ENCODE measurements at regions not wholly inside any gene's neighbourhood (a gene's known extent, or its start where the extent isn't known, plus 50 kb on each side); places are given as distances from the start of the nearest gene placed in this dataset.

DNA sequence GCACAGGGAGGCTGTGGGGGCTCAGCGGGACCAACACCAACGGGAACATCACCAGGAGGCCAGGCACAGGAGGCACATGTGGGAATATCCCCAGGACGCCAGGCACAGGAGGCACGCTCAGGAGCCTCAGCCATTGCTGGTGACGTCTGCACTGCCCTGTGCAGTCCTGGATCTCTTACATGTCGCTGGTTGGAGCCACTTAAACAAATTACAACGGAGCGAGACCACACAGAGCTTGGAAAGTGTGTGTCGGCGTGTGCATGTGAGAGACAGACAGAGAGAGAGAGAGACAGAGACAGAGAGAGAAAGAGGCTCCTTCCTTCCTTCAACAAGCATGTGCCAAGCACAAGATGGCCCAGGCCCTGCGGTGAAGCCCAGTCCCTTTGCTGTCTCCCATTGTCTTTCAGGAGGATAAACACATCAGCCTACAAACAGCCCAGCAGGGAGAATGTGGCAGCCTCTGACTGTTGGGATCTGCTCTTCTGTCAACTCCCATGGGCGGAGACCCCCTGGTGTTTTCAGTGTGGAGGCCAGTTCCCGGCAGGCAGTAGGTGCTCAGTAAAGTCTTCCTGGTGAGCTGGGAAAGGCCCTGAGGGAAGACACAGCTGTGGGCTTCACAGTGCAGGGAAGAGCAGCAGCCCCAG, 112.7 kb upstream of the THBS2 start:
- Histone ChIP-seq H4K20me1 (ENCODE audit: insufficient read depth) (no peaks in the 10 kb centered on the region), H3F3A (replicated peaks; ENCODE audit: insufficient read depth) (no peaks in the 10 kb centered on the region), H3K36me3 (replicated peaks in 1 of 2; ENCODE audit: control insufficient read depth in 1 of 2, insufficient read depth in 2 of 2, low read length in 1 of 2) (no peaks in the 10 kb centered on the region), H3K9me3 (no peaks in the 10 kb centered on the region), H3K4me2 (no peak overlapping the region), H3K79me2 (ENCODE audit: insufficient read depth) (no peaks in the 10 kb centered on the region), H3K9ac (no peak overlapping the region), H3K9me2 (no peaks in the 10 kb centered on the region), H3K27me3 (ENCODE audit: insufficient read depth) (no peaks in the 10 kb centered on the region), H3K4me3 (ENCODE audit: low read depth in 2 of 2, low read length in 1 of 2) (no peak overlapping the region), H3K27ac (ENCODE audit: low read depth in 2 of 2, low read length in 1 of 2) (no peak overlapping the region), H3K4me1 (ENCODE audit: control insufficient read depth in 1 of 2, insufficient read depth in 2 of 2, low read depth in 1 of 2, low read length in 1 of 2) (no peaks in the 10 kb centered on the region), H2AFZ (ENCODE audit: low read depth) (no peak overlapping the region)
- TF ChIP-seq, protein P1, sequence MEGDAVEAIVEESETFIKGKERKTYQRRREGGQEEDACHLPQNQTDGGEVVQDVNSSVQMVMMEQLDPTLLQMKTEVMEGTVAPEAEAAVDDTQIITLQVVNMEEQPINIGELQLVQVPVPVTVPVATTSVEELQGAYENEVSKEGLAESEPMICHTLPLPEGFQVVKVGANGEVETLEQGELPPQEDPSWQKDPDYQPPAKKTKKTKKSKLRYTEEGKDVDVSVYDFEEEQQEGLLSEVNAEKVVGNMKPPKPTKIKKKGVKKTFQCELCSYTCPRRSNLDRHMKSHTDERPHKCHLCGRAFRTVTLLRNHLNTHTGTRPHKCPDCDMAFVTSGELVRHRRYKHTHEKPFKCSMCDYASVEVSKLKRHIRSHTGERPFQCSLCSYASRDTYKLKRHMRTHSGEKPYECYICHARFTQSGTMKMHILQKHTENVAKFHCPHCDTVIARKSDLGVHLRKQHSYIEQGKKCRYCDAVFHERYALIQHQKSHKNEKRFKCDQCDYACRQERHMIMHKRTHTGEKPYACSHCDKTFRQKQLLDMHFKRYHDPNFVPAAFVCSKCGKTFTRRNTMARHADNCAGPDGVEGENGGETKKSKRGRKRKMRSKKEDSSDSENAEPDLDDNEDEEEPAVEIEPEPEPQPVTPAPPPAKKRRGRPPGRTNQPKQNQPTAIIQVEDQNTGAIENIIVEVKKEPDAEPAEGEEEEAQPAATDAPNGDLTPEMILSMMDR (IDR thresholded peaks at IDR 0.05): no peak
- TF ChIP-seq POLR2AphosphoS5 (IDR thresholded peaks at IDR 0.05; ENCODE audit: low read depth, low read length) (no peak), ELF1 (IDR thresholded peaks at IDR 0.05) (no peak), TAF1 (IDR thresholded peaks at IDR 0.05; ENCODE audit: borderline replicate concordance, low read depth, low read length) (no peak), GATA2 (CRISPR knock-in tag; IDR thresholded peaks at IDR 0.05) (no peak), EP300 (IDR thresholded peaks at IDR 0.05; ENCODE audit: borderline replicate concordance in 1 of 2, low read depth in 1 of 2, low read length in 1 of 2) (no peak), RAD21 (IDR thresholded peaks at IDR 0.05; ENCODE audit: low read length) (no peak), JUND (IDR thresholded peaks at IDR 0.05) (no peak), FOSL2 (IDR thresholded peaks at IDR 0.05; ENCODE audit: borderline replicate concordance, low read depth) (no peak), NRF1 (IDR thresholded peaks at IDR 0.05; ENCODE audit: low read depth, low read length) (no peak)
- TF ChIP-seq, protein P2, sequence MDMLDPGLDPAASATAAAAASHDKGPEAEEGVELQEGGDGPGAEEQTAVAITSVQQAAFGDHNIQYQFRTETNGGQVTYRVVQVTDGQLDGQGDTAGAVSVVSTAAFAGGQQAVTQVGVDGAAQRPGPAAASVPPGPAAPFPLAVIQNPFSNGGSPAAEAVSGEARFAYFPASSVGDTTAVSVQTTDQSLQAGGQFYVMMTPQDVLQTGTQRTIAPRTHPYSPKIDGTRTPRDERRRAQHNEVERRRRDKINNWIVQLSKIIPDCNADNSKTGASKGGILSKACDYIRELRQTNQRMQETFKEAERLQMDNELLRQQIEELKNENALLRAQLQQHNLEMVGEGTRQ (IDR thresholded peaks at IDR 0.05; ENCODE audit: borderline replicate concordance, low read depth, low read length): no peak
- TF ChIP-seq, protein P3, sequence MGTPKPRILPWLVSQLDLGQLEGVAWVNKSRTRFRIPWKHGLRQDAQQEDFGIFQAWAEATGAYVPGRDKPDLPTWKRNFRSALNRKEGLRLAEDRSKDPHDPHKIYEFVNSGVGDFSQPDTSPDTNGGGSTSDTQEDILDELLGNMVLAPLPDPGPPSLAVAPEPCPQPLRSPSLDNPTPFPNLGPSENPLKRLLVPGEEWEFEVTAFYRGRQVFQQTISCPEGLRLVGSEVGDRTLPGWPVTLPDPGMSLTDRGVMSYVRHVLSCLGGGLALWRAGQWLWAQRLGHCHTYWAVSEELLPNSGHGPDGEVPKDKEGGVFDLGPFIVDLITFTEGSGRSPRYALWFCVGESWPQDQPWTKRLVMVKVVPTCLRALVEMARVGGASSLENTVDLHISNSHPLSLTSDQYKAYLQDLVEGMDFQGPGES (IDR thresholded peaks at IDR 0.05; ENCODE audit: low read depth, low read length): no peak
- ChIA-PET CTCF (interaction anchor here (0.6 kb wide), 1 partner anchor 48 kb away, joined by 3 read pairs; no protein-coding TSS in a partner anchor), POLR2A (no interaction called here)
- WGBS (ENCODE audit: low lambda C conversion rate): 44% methylated on average over 11 of the region's 13 CpGs
- DNase-seq: no peak

DNA sequence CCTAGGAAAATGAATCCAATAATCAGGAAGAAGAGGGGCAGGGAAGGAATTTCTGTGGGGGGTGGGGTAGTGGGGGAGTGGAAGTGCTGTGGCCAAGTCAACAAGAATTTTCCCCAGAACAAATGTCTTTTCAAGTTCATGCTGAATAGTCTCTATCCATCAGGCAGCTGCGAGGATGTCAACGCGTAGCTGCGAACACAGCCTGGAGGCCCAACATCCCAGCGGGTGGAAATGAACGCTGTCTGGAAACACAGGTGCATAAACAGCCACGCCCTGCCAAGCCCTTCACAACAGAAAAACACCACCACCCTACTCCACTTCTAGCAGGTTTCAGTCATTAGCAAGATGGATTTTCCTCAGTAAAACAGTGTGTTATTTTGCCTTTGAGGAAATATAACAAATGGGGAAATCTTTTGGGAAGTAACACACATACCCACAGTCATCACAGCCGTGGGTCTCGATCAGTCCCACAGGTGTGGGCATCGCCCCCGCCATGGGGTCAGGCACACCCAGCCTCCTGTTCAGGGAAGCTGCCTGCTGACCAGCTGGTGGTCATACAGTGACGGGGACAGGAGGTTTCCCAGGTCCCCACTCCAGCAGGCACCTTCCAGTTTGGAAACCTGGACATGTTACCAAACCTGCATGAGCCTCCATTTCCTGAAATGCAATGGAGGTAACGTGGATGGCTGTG, 112.1 kb upstream of the THBS2 start:
- Histone ChIP-seq H3K4me2 (no peak overlapping the region), H3K27ac (ENCODE audit: low read depth in 2 of 2, low read length in 1 of 2) (no peak overlapping the region), H4K20me1 (ENCODE audit: insufficient read depth) (no peaks in the 10 kb centered on the region), H3F3A (replicated peaks; ENCODE audit: insufficient read depth) (no peaks in the 10 kb centered on the region), H2AFZ (ENCODE audit: low read depth) (no peak overlapping the region), H3K9me2 (no peaks in the 10 kb centered on the region), H3K27me3 (ENCODE audit: insufficient read depth) (no peaks in the 10 kb centered on the region), H3K79me2 (ENCODE audit: insufficient read depth) (no peaks in the 10 kb centered on the region), H3K9ac (no peak overlapping the region), H3K4me1 (ENCODE audit: control insufficient read depth in 1 of 2, insufficient read depth in 2 of 2, low read depth in 1 of 2, low read length in 1 of 2) (no peaks in the 10 kb centered on the region), H3K9me3 (no peaks in the 10 kb centered on the region), H3K4me3 (ENCODE audit: low read depth in 2 of 2, low read length in 1 of 2) (no peak overlapping the region), H3K36me3 (replicated peaks in 1 of 2; ENCODE audit: control insufficient read depth in 1 of 2, insufficient read depth in 2 of 2, low read length in 1 of 2) (no peaks in the 10 kb centered on the region)
- ChIA-PET CTCF (interaction anchor here (0.6 kb wide), 1 partner anchor 49 kb away, joined by 3 read pairs; no protein-coding TSS in a partner anchor), POLR2A (no interaction called here)
- no peak for DNase-seq
- WGBS (ENCODE audit: low lambda C conversion rate): 47% methylated on average over 13 of the region's 13 CpGs
- TF ChIP-seq, protein P4, sequence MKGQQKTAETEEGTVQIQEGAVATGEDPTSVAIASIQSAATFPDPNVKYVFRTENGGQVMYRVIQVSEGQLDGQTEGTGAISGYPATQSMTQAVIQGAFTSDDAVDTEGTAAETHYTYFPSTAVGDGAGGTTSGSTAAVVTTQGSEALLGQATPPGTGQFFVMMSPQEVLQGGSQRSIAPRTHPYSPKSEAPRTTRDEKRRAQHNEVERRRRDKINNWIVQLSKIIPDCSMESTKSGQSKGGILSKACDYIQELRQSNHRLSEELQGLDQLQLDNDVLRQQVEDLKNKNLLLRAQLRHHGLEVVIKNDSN (IDR thresholded peaks at IDR 0.05; ENCODE audit: borderline replicate concordance, low read depth): no peak
- TF ChIP-seq JUND (IDR thresholded peaks at IDR 0.05) (no peak), FOSL2 (IDR thresholded peaks at IDR 0.05; ENCODE audit: borderline replicate concordance, low read depth) (no peak), FOXJ3 (CRISPR knock-in tag; IDR thresholded peaks at IDR 0.05) (no peak), MXI1 (IDR thresholded peaks at IDR 0.05; ENCODE audit: low read depth, low read length) (no peak), GABPA (IDR thresholded peaks at IDR 0.05; ENCODE audit: low read depth) (no peak), TAF1 (IDR thresholded peaks at IDR 0.05; ENCODE audit: borderline replicate concordance, low read depth, low read length) (no peak), NFIC (IDR thresholded peaks at IDR 0.05; ENCODE audit: borderline replicate concordance) (no peak), RXRA (IDR thresholded peaks at IDR 0.05; ENCODE audit: borderline replicate concordance, low read depth) (no peak), TEAD4 (IDR thresholded peaks at IDR 0.05; ENCODE audit: borderline replicate concordance, insufficient read depth) (no peak), GATA2 (CRISPR knock-in tag; IDR thresholded peaks at IDR 0.05) (no peak)
- TF ChIP-seq, protein P5, sequence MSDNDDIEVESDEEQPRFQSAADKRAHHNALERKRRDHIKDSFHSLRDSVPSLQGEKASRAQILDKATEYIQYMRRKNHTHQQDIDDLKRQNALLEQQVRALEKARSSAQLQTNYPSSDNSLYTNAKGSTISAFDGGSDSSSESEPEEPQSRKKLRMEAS (IDR thresholded peaks at IDR 0.05; ENCODE audit: low read depth): no peak
- TF ChIP-seq, protein P3 (IDR thresholded peaks at IDR 0.05; ENCODE audit: low read depth, low read length): no peak
